Neural progenitor cell (in vitro differentiated cells): ENCODE measurements at regions not wholly inside any gene's neighbourhood (a gene's known extent, or its start where the extent isn't known, plus 50 kb on each side); places are given as distances from the start of the nearest gene placed in this dataset.
A peak's percentile ranks its signal among the peaks of the same experiment; 100 is the strongest.

ENCODE experiments used
- DNase-seq: peaks from one replicate; pipeline ENCODE4 v3.0.0-alpha.2; 2016; ENCODE audit warnings: low spot score
- H2AFZ ChIP-seq: fragments of 200-600 bp; sonication (generic); replicated peaks from 2 replicates; pipeline ENCODE4 v1.6.1; 2016; ENCODE audit warnings: antibody characterized with exemption
- H3F3A ChIP-seq: fragments of 200-600 bp; sonication (generic); 2 replicates; pipeline ENCODE4 v1.6.1; 2016; ENCODE audit warnings: antibody characterized with exemption, low read depth
- H3K27ac ChIP-seq: fragments of 200-600 bp; sonication (generic); 2 replicates; pipeline ENCODE4 v1.5.1; 2016; ENCODE audit warnings: mild to moderate bottlenecking
- H3K27me3 ChIP-seq: fragments of 200-600 bp; sonication (generic); 2 replicates; pipeline ENCODE4 v1.6.1; 2016; ENCODE audit warnings: mild to moderate bottlenecking, moderate library complexity
- H3K36me3 ChIP-seq: fragments of 200-600 bp; sonication (generic); 2 replicates; pipeline ENCODE4 v1.5.1; 2016
- H3K4me1 ChIP-seq: fragments of 200-600 bp; sonication (generic); 2 replicates; pipeline ENCODE4 v1.6.1; 2016; ENCODE audit warnings: mixed run types
- H3K4me2 ChIP-seq: fragments of 200-600 bp; sonication (generic); 2 replicates; pipeline ENCODE4 v1.6.1; 2016
- H3K4me3 ChIP-seq: fragments of 200-600 bp; sonication (generic); 2 replicates; pipeline ENCODE4 v1.5.1; 2016
- H3K79me2 ChIP-seq: fragments of 200-600 bp; sonication (generic); 2 replicates; pipeline ENCODE4 v1.6.1; 2016; ENCODE audit warnings: low read depth
- H3K9ac ChIP-seq: fragments of 200-600 bp; sonication (generic); 2 replicates; pipeline ENCODE4 v1.6.1; 2016
- H3K9me3 ChIP-seq: fragments of 200-600 bp; sonication (generic); 2 replicates; pipeline ENCODE4 v1.5.1; 2016; ENCODE audit warnings: low read depth
- H4K20me1 ChIP-seq: fragments of 200-600 bp; sonication (generic); 2 replicates; pipeline ENCODE4 v1.6.1; 2016; ENCODE audit warnings: low read depth
- H3K27ac Mint-ChIP-seq: 3 replicates; pipeline ENCODE4 v1.8.0; 2021; ENCODE audit warnings: mixed read lengths
- H3K27me3 Mint-ChIP-seq: 2 replicates; pipeline ENCODE4 v1.8.0; 2022; ENCODE audit warnings: low read depth, mild to moderate bottlenecking, inconsistent platforms, moderate library complexity, mixed read lengths; ENCODE audit not compliant: insufficient read depth
- H3K36me3 Mint-ChIP-seq: 3 replicates; pipeline ENCODE4 v1.8.0; 2021; ENCODE audit warnings: mixed read lengths
- H3K4me1 Mint-ChIP-seq: 3 replicates; pipeline ENCODE4 v1.8.0; 2021; ENCODE audit warnings: mixed read lengths
- H3K4me3 Mint-ChIP-seq: 3 replicates; pipeline ENCODE4 v1.8.0; 2021; ENCODE audit warnings: mild to moderate bottlenecking, moderate library complexity, mixed read lengths
- H3K9me3 Mint-ChIP-seq: 3 replicates; pipeline ENCODE4 v1.8.0; 2020; ENCODE audit warnings: mixed read lengths
- EZH2 ChIP-seq: fragments of 200-600 bp; sonication (generic); IDR thresholded peaks from 2 replicates; pipeline ENCODE4 v1.6.1; 2017; ENCODE audit warnings: antibody characterized with exemption, mild to moderate bottlenecking, moderate library complexity
- EZH2phosphoT487 ChIP-seq: fragments of 200-600 bp; sonication (generic); IDR thresholded peaks from 2 replicates; pipeline ENCODE4 v1.6.1; 2017; ENCODE audit warnings: antibody characterized with exemption
- TF ChIP-seq, protein P1 (sequence below): fragments of 200-600 bp; sonication (generic); IDR thresholded peaks from 2 replicates; pipeline ENCODE4 v1.5.1; 2017; ENCODE audit warnings: antibody characterized with exemption, mild to moderate bottlenecking

DNA sequence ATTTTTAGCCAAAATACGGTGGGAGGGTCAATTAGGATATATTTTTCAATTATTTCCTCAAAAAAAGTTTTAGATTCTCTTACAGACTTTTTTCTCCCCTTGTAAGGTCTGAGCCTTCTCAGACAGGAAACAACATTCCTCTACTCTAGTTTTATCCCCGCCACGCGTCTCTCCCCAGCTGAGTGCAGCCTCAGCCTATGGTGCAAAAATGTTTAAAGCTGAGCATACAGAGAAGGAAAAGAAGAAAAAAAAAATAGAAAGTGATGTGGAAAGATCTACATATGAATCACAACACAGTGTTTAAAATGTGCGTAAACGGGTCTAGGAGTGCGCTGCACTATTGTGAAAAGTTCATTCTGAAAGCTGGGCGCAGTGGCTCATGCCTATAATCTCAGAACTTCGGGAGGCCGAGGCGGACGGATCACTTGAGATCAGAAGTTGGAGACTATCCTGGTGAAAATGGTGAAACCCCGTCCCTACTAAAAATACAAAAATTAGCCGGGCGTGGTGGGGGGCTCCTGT lies 159.0 kb downstream of the TRIM27 start:
- Mint-ChIP-seq H3K4me1 (peaks cover 5% of the 10 kb centered on the region), H3K4me3 (peak overlapping the region; percentile 21), H3K9me3 (peaks cover 8% of the 10 kb centered on the region), H3K36me3 (peaks cover 1% of the 10 kb centered on the region), H3K27ac (no peak overlapping the region), H3K27me3 (peaks cover 85% of the 10 kb centered on the region)
- no peak overlapping the region for H3K27ac ChIP-seq
- TF ChIP-seq EZH2phosphoT487 = peak; percentile 36
- peak; percentile 71 for TF ChIP-seq EZH2
- TF ChIP-seq, protein P1, sequence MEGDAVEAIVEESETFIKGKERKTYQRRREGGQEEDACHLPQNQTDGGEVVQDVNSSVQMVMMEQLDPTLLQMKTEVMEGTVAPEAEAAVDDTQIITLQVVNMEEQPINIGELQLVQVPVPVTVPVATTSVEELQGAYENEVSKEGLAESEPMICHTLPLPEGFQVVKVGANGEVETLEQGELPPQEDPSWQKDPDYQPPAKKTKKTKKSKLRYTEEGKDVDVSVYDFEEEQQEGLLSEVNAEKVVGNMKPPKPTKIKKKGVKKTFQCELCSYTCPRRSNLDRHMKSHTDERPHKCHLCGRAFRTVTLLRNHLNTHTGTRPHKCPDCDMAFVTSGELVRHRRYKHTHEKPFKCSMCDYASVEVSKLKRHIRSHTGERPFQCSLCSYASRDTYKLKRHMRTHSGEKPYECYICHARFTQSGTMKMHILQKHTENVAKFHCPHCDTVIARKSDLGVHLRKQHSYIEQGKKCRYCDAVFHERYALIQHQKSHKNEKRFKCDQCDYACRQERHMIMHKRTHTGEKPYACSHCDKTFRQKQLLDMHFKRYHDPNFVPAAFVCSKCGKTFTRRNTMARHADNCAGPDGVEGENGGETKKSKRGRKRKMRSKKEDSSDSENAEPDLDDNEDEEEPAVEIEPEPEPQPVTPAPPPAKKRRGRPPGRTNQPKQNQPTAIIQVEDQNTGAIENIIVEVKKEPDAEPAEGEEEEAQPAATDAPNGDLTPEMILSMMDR = no peak
- no peaks in the 10 kb centered on the region for H3K36me3 ChIP-seq
- peak overlapping the region; percentile 20 for H3K4me3 ChIP-seq
- H3K4me2 ChIP-seq = peak overlapping the region; percentile 51
- peaks cover 14% of the 10 kb centered on the region for H3K4me1 ChIP-seq
- H3K9ac ChIP-seq = no peak overlapping the region
- peaks cover 100% of the 10 kb centered on the region for H3K27me3 ChIP-seq
- no peaks in the 10 kb centered on the region for H3K79me2 ChIP-seq
- DNase-seq = no peak
- peaks cover 51% of the 10 kb centered on the region for H4K20me1 ChIP-seq
- no peak overlapping the region for H2AFZ ChIP-seq
- peaks cover 17% of the 10 kb centered on the region for H3F3A ChIP-seq
- no peaks in the 10 kb centered on the region for H3K9me3 ChIP-seq

DNA sequence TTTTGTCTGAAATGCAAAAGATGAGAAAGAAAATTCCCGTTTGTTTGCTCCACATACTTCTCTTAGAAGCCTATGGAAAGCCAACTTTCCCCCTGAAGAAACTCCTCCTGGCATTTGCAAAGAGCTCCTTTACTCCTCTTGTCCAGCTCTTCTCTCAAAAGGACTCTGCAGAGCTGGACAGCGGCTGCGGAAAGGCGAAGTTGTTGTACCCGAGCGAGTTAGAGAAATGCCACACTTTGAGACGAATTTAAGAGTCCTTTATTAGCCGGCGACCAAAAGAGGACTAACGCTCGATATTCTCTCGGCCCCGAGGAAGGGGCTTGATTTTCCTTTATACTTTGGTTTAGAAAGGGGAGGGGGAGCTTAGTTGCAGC lies 157.8 kb downstream of the TRIM27 start:
- H3K4me1 Mint-ChIP-seq = peaks cover 8% of the 10 kb centered on the region

DNA sequence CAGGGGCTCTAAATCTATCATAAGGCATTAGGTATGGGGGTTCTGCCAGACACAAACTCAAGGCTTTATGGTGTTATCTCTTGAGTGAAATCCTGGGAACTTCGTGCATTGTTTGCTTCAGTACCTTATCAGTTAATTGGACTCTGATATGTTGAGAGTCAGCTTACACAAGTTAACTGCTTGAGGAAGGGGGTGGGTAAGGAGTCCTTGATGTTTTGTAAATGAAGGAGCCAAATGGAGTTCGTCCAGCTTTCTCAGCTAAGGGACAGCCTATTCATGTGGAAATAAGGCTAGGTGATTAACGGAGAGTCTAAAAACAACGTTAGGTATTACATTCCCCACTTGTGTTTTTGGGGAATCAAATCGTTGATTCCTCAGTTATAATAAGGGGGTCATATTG lies 157.4 kb downstream of the TRIM27 start:
- H3K27ac Mint-ChIP-seq = no peak overlapping the region
- peaks cover 8% of the 10 kb centered on the region for H3K4me1 Mint-ChIP-seq
- Histone ChIP-seq H2AFZ (no peak overlapping the region), H3F3A (peaks cover 23% of the 10 kb centered on the region), H3K4me1 (peaks cover 14% of the 10 kb centered on the region), H3K9ac (no peak overlapping the region), H4K20me1 (peaks cover 65% of the 10 kb centered on the region), H3K36me3 (no peaks in the 10 kb centered on the region), H3K27ac (no peak overlapping the region), H3K4me3 (no peak overlapping the region), H3K79me2 (no peaks in the 10 kb centered on the region), H3K4me2 (no peak overlapping the region), H3K27me3 (peaks cover 100% of the 10 kb centered on the region), H3K9me3 (no peaks in the 10 kb centered on the region)
- H3K4me3 Mint-ChIP-seq = no peak overlapping the region
- DNase-seq = no peak
- peaks cover 93% of the 10 kb centered on the region for H3K27me3 Mint-ChIP-seq
- H3K36me3 Mint-ChIP-seq = peaks cover 1% of the 10 kb centered on the region
- peaks cover 14% of the 10 kb centered on the region for H3K9me3 Mint-ChIP-seq
- TF ChIP-seq, protein P1 = no peak
- TF ChIP-seq EZH2 (no peak), EZH2phosphoT487 (no peak)

More for the DNA sequence above, 157.8 kb downstream of the TRIM27 start:
- peaks cover 100% of the 10 kb centered on the region for H3K27me3 ChIP-seq
- H3K36me3 ChIP-seq = no peaks in the 10 kb centered on the region
- peak overlapping the region; percentile 51 for H3K4me2 ChIP-seq
- H3K4me1 ChIP-seq = peaks cover 14% of the 10 kb centered on the region
- no peak overlapping the region for H2AFZ ChIP-seq
- H3K4me3 ChIP-seq = peak overlapping the region; percentile 20
- H3K79me2 ChIP-seq = no peaks in the 10 kb centered on the region
- H3K27me3 Mint-ChIP-seq = peaks cover 90% of the 10 kb centered on the region
- peaks cover 23% of the 10 kb centered on the region for H3F3A ChIP-seq
- no peak overlapping the region for H3K4me3 Mint-ChIP-seq
- TF ChIP-seq, protein P1 = no peak
- TF ChIP-seq EZH2 = peak; percentile 56
- no peak for TF ChIP-seq EZH2phosphoT487
- H4K20me1 ChIP-seq = peaks cover 62% of the 10 kb centered on the region
- H3K27ac ChIP-seq = no peak overlapping the region
- DNase-seq = peak; percentile 69
- peaks cover 9% of the 10 kb centered on the region for H3K9me3 Mint-ChIP-seq
- no peak overlapping the region for H3K9ac ChIP-seq
- peaks cover 1% of the 10 kb centered on the region for H3K36me3 Mint-ChIP-seq
- no peak overlapping the region for H3K27ac Mint-ChIP-seq
- H3K9me3 ChIP-seq = no peaks in the 10 kb centered on the region
